Kidney capillary endothelial cell (primary cell): ENCODE measurements at regions not wholly inside any gene's neighbourhood (a gene's known extent, or its start where the extent isn't known, plus 50 kb on each side); places are given as distances from the start of the nearest gene placed in this dataset.

ENCODE experiments used
- DNase-seq: peaks from one replicate; pipeline ENCODE4 v3.0.0-alpha.2; 2018; ENCODE audit warnings: low spot score

GRCh38 chr5:112660359-112660758 is 77.3 kb upstream of the APC start:
- DNase-seq, result no peak

- no peak for DNase-seq
Observed at GRCh38 chr5:112663146-112663545, 74.5 kb upstream of the APC start.

GRCh38 chr5:112668016-112668415 is 69.7 kb upstream of the APC start:
- DNase-seq, result no peak

GRCh38 chr5:112668911-112669310 is 68.8 kb upstream of the APC start:
- DNase-seq, result no peak

- DNase-seq, result no peak
Observed at GRCh38 chr5:112669328-112669963, 68.2 kb upstream of the APC start.

GRCh38 chr5:112671687-112672086 is 66.0 kb upstream of the APC start:
- DNase-seq, result no peak

- DNase-seq, result no peak
Observed at GRCh38 chr5:112681481-112681908, 56.2 kb upstream of the APC start.

- DNase-seq, result no peak
Observed at GRCh38 chr5:112682621-112683061, 55.0 kb upstream of the APC start.

GRCh38 chr5:112684121-112684520 is 53.6 kb upstream of the APC start:
- DNase-seq, result no peak

- DNase-seq, result no peak
Observed at GRCh38 chr5:112684737-112685136, 52.9 kb upstream of the APC start.

- no peak for DNase-seq
Observed at GRCh38 chr5:112685386-112685785, 52.3 kb upstream of the APC start.

- no peak for DNase-seq
Observed at GRCh38 chr5:112685931-112686330, 51.8 kb upstream of the APC start.

GRCh38 chr5:112686675-112687074 is 51.0 kb upstream of the APC start:
- DNase-seq, result no peak

- DNase-seq, result no peak
Observed at GRCh38 chr5:112687306-112687705, 50.4 kb upstream of the APC start.
